Adipocyte (in vitro differentiated cells): ENCODE measurements at regions not wholly inside any gene's neighbourhood (a gene's known extent, or its start where the extent isn't known, plus 50 kb on each side); places are given as distances from the start of the nearest gene placed in this dataset.
A peak's percentile ranks its signal among the peaks of the same experiment; 100 is the strongest.

Source experiments
- DNase-seq: peaks from one replicate; pipeline ENCODE4 v3.0.0-alpha.2; 2015; ENCODE audit warnings: low read depth
- H3K27me3 ChIP-seq: replicated peaks from 2 replicates; pipeline ENCODE4 v1.7.0; 2013; ENCODE audit warnings: mild to moderate bottlenecking, low read length, moderate library complexity; ENCODE audit not compliant: control insufficient read depth, insufficient read depth
- H3K36me3 ChIP-seq: 2 replicates; pipeline ENCODE4 v1.7.0; 2013; ENCODE audit warnings: low read length, mild to moderate bottlenecking, moderate library complexity; ENCODE audit not compliant: control insufficient read depth, insufficient read depth, severe bottlenecking
- H3K4me1 ChIP-seq: 2 replicates; pipeline ENCODE4 v1.7.0; 2013; ENCODE audit warnings: mild to moderate bottlenecking, low read length, moderate library complexity; ENCODE audit not compliant: control insufficient read depth, insufficient read depth
- H3K4me3 ChIP-seq: 2 replicates; pipeline ENCODE4 v1.7.0; 2013; ENCODE audit warnings: mild to moderate bottlenecking, low read length, moderate library complexity
- H3K9ac ChIP-seq: 2 replicates; pipeline ENCODE4 v1.7.0; 2013; ENCODE audit warnings: mild to moderate bottlenecking, low read length, moderate library complexity
- H3K9me3 ChIP-seq: 2 replicates; pipeline ENCODE4 v1.7.0; 2013; ENCODE audit warnings: mild to moderate bottlenecking, low read length, moderate library complexity; ENCODE audit not compliant: control insufficient read depth

DNA sequence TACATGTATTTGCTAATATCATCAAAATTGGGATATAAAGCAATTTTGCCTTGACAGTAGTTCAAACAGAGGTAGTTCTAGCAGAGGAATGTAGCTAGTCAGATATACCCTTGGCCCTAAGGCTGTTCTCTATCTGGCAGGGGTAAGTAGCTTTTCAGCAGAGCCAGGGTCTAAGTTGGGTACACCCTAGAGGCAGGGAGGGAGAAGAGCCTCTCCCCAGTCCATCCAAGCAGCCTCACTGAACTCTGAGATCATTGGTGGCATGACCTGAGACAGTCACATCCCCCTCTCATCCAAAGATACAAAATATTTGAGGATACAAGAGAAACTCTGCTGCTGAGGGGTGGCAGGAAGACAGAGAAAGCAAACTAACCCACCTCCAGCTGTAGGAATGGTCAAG is 343.7 kb downstream of the DHX15 start:
- no peaks in the 10 kb centered on the region for H3K9me3 ChIP-seq
- H3K4me1 ChIP-seq, result peaks cover 9% of the 10 kb centered on the region
- H3K4me3 ChIP-seq, result no peak overlapping the region
- no peak for DNase-seq
- H3K9ac ChIP-seq, result no peak overlapping the region
- H3K36me3 ChIP-seq, result no peaks in the 10 kb centered on the region
- H3K27me3 ChIP-seq, result no peaks in the 10 kb centered on the region

- no peak overlapping the region for H3K4me3 ChIP-seq
- H3K4me1 ChIP-seq, result no peaks in the 10 kb centered on the region
- H3K9me3 ChIP-seq, result no peaks in the 10 kb centered on the region
- H3K36me3 ChIP-seq, result no peaks in the 10 kb centered on the region
- H3K9ac ChIP-seq, result no peak overlapping the region
- DNase-seq, result no peak
- H3K27me3 ChIP-seq, result no peaks in the 10 kb centered on the region
These were observed 346.6 kb downstream of the DHX15 start for GRCh38 chr4:24237709-24238108.

- H3K27me3 ChIP-seq, result no peaks in the 10 kb centered on the region
- H3K4me1 ChIP-seq, result no peaks in the 10 kb centered on the region
- H3K9me3 ChIP-seq, result no peaks in the 10 kb centered on the region
- no peak for DNase-seq
- H3K36me3 ChIP-seq, result no peaks in the 10 kb centered on the region
- no peak overlapping the region for H3K9ac ChIP-seq
- no peak overlapping the region for H3K4me3 ChIP-seq
These were observed 346.7 kb upstream of the PPARGC1A start for GRCh38 chr4:24236532-24236931.

DNA sequence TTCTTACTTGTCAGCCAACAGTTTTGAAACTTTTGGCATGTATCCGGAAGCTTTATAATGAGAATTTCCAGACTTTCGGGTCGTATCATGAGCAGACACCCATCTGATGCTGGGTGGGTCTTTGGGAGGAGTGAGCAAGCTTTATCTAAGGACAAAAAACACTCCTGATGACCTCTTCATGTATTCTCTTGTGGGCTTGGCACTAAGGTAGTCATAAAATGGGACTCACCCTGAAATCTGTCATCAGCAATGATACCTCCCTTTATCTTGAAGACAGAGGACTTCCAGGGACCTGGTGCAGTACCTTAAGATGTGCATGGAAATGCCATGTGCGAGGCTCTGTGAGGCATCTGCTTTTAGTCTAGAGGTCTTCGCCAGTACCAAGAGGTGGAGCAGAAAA is 346.3 kb upstream of the PPARGC1A start:
- H3K9me3 ChIP-seq, result no peaks in the 10 kb centered on the region
- no peak overlapping the region for H3K9ac ChIP-seq
- H3K4me3 ChIP-seq, result no peak overlapping the region
- no peak for DNase-seq
- no peaks in the 10 kb centered on the region for H3K4me1 ChIP-seq
- no peaks in the 10 kb centered on the region for H3K27me3 ChIP-seq
- no peaks in the 10 kb centered on the region for H3K36me3 ChIP-seq

DNA sequence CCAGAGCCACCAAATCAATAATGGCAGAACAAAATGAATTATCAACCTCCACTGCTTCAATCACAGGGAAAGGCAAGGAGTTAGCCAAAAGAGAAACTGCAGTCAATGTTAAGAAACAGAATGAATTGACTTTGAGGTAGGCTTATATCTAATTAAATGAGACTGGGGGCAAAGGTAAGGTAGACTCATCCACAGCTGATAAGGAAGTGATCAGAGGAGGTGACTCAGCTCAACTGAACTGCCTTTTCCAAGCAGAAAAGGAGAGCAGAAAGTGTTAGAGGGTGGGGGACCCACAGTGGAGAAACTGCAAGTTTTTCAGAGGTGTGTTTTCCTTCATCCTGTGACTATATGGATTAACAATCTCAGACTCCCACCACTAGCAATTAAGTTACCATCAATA is 345.8 kb upstream of the PPARGC1A start:
- Histone ChIP-seq H3K27me3 (no peaks in the 10 kb centered on the region), H3K4me3 (no peak overlapping the region), H3K4me1 (no peaks in the 10 kb centered on the region), H3K36me3 (no peaks in the 10 kb centered on the region), H3K9me3 (no peaks in the 10 kb centered on the region), H3K9ac (no peak overlapping the region)
- DNase-seq, result no peak

DNA sequence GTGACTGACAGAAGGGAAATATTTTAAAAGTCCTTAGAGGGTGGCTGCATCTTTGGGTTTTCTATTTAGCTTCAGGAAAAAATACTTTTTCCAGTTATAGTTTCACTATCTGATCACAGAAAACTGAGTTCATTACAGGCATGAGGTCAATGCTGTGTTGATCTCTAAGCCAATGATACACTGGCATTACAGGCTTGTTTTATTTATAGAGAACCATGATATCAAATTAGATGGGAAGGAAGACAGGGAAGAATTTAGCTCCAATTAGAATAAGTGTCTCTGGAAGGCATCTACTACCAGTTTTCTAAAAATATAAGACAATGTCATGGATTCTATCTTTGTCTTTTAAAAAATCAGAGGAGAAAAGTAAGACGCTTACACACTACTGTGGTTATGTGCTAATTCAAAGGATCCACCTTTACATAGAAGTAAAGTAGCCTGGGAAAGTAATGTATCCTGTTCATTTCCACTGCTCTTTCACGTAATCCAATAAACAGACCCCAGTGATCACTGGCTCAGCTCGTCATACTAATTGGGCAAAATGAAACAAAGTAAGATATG is 344.5 kb upstream of the PPARGC1A start:
- Histone ChIP-seq H3K4me1 (peaks cover 7% of the 10 kb centered on the region), H3K9ac (no peak overlapping the region), H3K36me3 (no peaks in the 10 kb centered on the region), H3K9me3 (no peaks in the 10 kb centered on the region), H3K27me3 (no peaks in the 10 kb centered on the region), H3K4me3 (no peak overlapping the region)
- no peak for DNase-seq

DNA sequence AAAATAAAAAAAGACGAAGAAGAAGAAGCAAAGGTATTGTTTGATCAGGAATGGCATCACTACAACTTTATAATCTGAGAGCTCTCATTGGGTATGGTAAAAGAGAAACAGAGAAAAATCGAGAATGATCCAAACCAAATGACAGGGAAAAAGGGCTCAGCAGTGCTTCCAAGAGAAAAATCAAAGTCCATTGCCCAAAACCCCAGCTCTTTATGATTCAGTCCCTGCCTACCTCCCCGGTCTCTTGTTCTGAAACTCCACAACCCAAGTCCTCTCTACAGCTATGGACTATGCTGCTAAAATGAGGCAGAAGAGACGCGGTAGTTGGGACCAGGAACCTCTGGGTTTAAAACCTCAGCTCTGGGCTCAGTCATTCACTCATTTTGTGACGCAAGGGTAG is 341.1 kb upstream of the PPARGC1A start:
- Histone ChIP-seq H3K9ac (no peak overlapping the region), H3K9me3 (no peaks in the 10 kb centered on the region), H3K4me1 (peaks cover 17% of the 10 kb centered on the region), H3K4me3 (no peak overlapping the region), H3K27me3 (no peaks in the 10 kb centered on the region), H3K36me3 (no peaks in the 10 kb centered on the region)
- DNase-seq, result no peak

DNA sequence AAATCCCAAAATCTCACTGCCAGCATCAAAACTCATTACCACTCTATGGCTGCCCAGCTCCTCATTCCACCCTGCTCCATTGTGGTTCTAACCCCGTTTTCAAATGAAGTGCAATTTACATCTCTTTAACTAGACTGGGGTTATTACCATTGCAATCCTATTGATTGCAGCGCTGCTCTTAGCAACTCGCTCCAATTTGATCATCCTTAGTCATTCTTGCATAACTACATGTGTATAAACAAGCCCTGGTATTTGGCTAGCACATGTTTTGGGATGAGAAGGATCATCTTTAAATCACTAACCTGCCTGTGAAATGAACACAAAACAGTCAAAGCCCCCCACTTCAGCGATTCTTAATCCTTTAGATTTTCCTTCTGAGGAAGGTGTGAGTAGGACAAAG is 340.1 kb upstream of the PPARGC1A start:
- Histone ChIP-seq H3K9me3 (no peaks in the 10 kb centered on the region), H3K27me3 (no peaks in the 10 kb centered on the region), H3K36me3 (no peaks in the 10 kb centered on the region), H3K9ac (no peak overlapping the region), H3K4me1 (peaks cover 19% of the 10 kb centered on the region), H3K4me3 (no peak overlapping the region)
- DNase-seq, result no peak

GRCh38 chr4:24228692-24229091 is 338.8 kb upstream of the PPARGC1A start:
- no peak overlapping the region for H3K9ac ChIP-seq
- no peak overlapping the region for H3K4me3 ChIP-seq
- no peaks in the 10 kb centered on the region for H3K9me3 ChIP-seq
- H3K4me1 ChIP-seq, result peaks cover 19% of the 10 kb centered on the region
- no peaks in the 10 kb centered on the region for H3K36me3 ChIP-seq
- no peaks in the 10 kb centered on the region for H3K27me3 ChIP-seq
- no peak for DNase-seq

DNA sequence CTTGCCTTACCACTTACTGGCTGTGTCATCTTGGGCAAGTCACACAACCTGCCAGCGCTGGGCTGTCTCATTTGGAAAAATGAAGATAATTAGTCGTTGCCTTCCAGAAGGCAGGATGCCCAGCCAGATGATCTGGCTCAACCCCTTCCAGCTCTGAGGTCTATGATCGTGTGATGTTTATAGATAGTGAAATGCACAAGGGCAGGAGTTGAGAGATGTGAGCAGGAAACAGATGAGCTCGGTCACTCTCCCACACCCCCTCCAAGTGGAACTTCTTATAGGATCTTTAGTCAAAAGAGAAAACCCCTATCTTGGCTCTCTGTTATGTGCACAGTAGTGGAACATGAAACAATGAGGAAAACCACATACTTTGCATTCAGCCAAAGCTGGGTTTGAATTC is 336.8 kb upstream of the PPARGC1A start:
- peak overlapping the region; percentile 76 for H3K4me3 ChIP-seq
- H3K27me3 ChIP-seq, result no peaks in the 10 kb centered on the region
- H3K9me3 ChIP-seq, result no peaks in the 10 kb centered on the region
- peaks cover 19% of the 10 kb centered on the region for H3K4me1 ChIP-seq
- H3K9ac ChIP-seq, result peak overlapping the region; percentile 64
- DNase-seq, result no peak
- no peaks in the 10 kb centered on the region for H3K36me3 ChIP-seq

- H3K36me3 ChIP-seq, result no peaks in the 10 kb centered on the region
- H3K4me1 ChIP-seq, result peaks cover 19% of the 10 kb centered on the region
- H3K9ac ChIP-seq, result peak overlapping the region; percentile 64
- H3K9me3 ChIP-seq, result no peaks in the 10 kb centered on the region
- H3K27me3 ChIP-seq, result no peaks in the 10 kb centered on the region
- peak overlapping the region; percentile 76 for H3K4me3 ChIP-seq
- peak; percentile 16 for DNase-seq
These were observed 336.2 kb upstream of the PPARGC1A start for GRCh38 chr4:24226023-24226422.

DNA sequence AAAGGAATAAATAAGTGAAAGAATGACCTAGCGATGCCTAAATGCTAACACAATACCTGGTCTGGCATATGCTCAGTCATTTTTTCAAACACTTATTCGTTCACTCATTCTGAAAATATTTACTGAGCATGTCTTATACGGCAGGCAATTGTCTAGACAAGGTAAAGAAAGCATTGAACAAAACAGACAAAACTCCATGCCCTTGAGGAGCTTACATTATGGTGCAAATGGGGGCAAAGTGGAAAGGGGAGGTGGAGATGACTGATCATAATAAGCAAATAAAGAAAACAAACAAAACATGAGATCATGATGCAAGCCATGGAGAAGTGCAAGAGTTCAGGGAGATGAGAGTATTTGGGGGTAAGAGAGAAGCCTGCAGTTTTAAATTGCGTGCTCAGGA is 334.6 kb upstream of the PPARGC1A start:
- H3K4me3 ChIP-seq, result no peak overlapping the region
- DNase-seq, result no peak
- H3K9ac ChIP-seq, result no peak overlapping the region
- no peaks in the 10 kb centered on the region for H3K27me3 ChIP-seq
- no peaks in the 10 kb centered on the region for H3K36me3 ChIP-seq
- no peaks in the 10 kb centered on the region for H3K9me3 ChIP-seq
- peaks cover 12% of the 10 kb centered on the region for H3K4me1 ChIP-seq
